ENCODE measurements at regions not wholly inside any gene's neighbourhood (a gene's known extent, or its start where the extent isn't known, plus 50 kb on each side); places are given as distances from the start of the nearest gene placed in this dataset.

GRCh38 chr15:97196048-97197014, 764.2 kb upstream of the ARRDC4 start:
- TF ChIP-seq, protein P1, sequence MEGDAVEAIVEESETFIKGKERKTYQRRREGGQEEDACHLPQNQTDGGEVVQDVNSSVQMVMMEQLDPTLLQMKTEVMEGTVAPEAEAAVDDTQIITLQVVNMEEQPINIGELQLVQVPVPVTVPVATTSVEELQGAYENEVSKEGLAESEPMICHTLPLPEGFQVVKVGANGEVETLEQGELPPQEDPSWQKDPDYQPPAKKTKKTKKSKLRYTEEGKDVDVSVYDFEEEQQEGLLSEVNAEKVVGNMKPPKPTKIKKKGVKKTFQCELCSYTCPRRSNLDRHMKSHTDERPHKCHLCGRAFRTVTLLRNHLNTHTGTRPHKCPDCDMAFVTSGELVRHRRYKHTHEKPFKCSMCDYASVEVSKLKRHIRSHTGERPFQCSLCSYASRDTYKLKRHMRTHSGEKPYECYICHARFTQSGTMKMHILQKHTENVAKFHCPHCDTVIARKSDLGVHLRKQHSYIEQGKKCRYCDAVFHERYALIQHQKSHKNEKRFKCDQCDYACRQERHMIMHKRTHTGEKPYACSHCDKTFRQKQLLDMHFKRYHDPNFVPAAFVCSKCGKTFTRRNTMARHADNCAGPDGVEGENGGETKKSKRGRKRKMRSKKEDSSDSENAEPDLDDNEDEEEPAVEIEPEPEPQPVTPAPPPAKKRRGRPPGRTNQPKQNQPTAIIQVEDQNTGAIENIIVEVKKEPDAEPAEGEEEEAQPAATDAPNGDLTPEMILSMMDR (IDR thresholded peaks at IDR 0.05) = no peak
- DNase-seq = no peak
- intact Hi-C loops (cut with DNase I; ENCODE audit: low total_unique reads) = loop anchor here (10.0 kb wide), 1 partner anchor 62 kb away; no protein-coding TSS in a partner anchor
- no peak overlapping the region for H3K27ac ChIP-seq
- H3K4me1 ChIP-seq = no peaks in the 10 kb centered on the region
- no peaks in the 10 kb centered on the region for H3K36me3 ChIP-seq
- no peak overlapping the region for H3K4me3 ChIP-seq
- H3K27me3 ChIP-seq = no peaks in the 10 kb centered on the region
- no peaks in the 10 kb centered on the region for H3K9me3 ChIP-seq

GRCh38 chr15:97199393-97200051, 761.0 kb upstream of the ARRDC4 start:
- no peaks in the 10 kb centered on the region for H3K4me1 ChIP-seq
- no peak for DNase-seq
- no peak overlapping the region for H3K4me3 ChIP-seq
- H3K27me3 ChIP-seq = no peaks in the 10 kb centered on the region
- TF ChIP-seq, protein P1 (IDR thresholded peaks at IDR 0.05) = no peak
- intact Hi-C loops (cut with DNase I; ENCODE audit: low total_unique reads) = loop anchor here (10.0 kb wide), 1 partner anchor 65 kb away; no protein-coding TSS in a partner anchor
- no peak overlapping the region for H3K27ac ChIP-seq
- no peaks in the 10 kb centered on the region for H3K9me3 ChIP-seq
- no peaks in the 10 kb centered on the region for H3K36me3 ChIP-seq

DNA sequence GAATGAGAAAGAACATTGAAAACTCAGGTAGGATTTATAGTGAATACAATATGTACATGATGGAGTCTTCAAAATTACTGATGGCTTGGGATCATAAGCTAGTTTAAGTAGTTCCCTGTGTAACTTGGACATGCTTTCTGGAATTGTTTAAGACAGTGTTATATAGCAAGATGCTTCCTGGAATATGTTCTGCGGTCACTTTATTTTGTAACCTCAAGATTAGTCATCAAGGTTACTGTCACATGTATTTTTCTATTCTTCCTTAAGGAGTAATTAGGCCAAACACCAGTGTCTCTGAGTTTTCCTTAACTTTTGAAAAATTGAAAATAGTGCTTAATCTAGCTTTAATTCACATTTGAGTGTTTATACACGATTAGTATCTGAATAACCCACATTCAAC, 760.3 kb upstream of the ARRDC4 start:
- Histone ChIP-seq H3K9me3 (no peaks in the 10 kb centered on the region), H3K27me3 (no peaks in the 10 kb centered on the region), H3K36me3 (no peaks in the 10 kb centered on the region), H3K4me3 (no peak overlapping the region), H3K4me1 (no peaks in the 10 kb centered on the region), H3K27ac (no peak overlapping the region)
- intact Hi-C loops (cut with DNase I; ENCODE audit: low total_unique reads) = no loop called here
- TF ChIP-seq, protein P1 (IDR thresholded peaks at IDR 0.05) = no peak
- DNase-seq = no peak

GRCh38 chr15:97210277-97210676, 750.2 kb upstream of the ARRDC4 start:
- no peak for DNase-seq

GRCh38 chr15:97215629-97216028, 744.9 kb upstream of the ARRDC4 start:
- H3K27ac ChIP-seq = no peak overlapping the region
- DNase-seq = no peak
- no peaks in the 10 kb centered on the region for H3K27me3 ChIP-seq
- H3K9me3 ChIP-seq = no peaks in the 10 kb centered on the region
- no peaks in the 10 kb centered on the region for H3K36me3 ChIP-seq
- no peak overlapping the region for H3K4me3 ChIP-seq
- TF ChIP-seq, protein P1 (IDR thresholded peaks at IDR 0.05) = no peak
- H3K4me1 ChIP-seq = no peaks in the 10 kb centered on the region
- intact Hi-C loops (cut with DNase I; ENCODE audit: low total_unique reads) = no loop called here

More at GRCh38 chr15:97210277-97210676, 750.2 kb upstream of the ARRDC4 start:
- no peaks in the 10 kb centered on the region for H3K4me1 ChIP-seq
- intact Hi-C loops (cut with DNase I; ENCODE audit: low total_unique reads) = no loop called here
- H3K27me3 ChIP-seq = no peaks in the 10 kb centered on the region
- no peak overlapping the region for H3K27ac ChIP-seq
- H3K36me3 ChIP-seq = no peaks in the 10 kb centered on the region
- TF ChIP-seq, protein P1 (IDR thresholded peaks at IDR 0.05) = no peak
- H3K9me3 ChIP-seq = no peaks in the 10 kb centered on the region
- no peak overlapping the region for H3K4me3 ChIP-seq

Data from tibial artery (tissue), 4 donors.